SK-N-SH (cell line): ENCODE measurements at regions not wholly inside any gene's neighbourhood (a gene's known extent, or its start where the extent isn't known, plus 50 kb on each side); places are given as distances from the start of the nearest gene placed in this dataset.
"Not testable (repeated sequence)": the region's sequence is repeated elsewhere in the genome, so short reads cannot be mapped to it uniquely, and the experiment has no call there.

Source experiments
- CTCF ChIA-PET: fragments of 300-600, 350-600 bp; formaldehyde crosslinking; extraction: SDS; loops from one replicate; lab custom pipeline; 2021; lab: Yijun Ruan, JAX
- POLR2A ChIA-PET: fragments of 350-600 bp; sonication (Branson Sonifier 250); formaldehyde crosslinking; extraction: SDS; loops from one replicate; lab custom pipeline; 2020; ENCODE audit warnings: antibody characterized with exemption, inconsistent platforms; lab: Yijun Ruan, JAX
- DNase-seq: peaks from one replicate; pipeline ENCODE4 v3.0.0; 2012
- H2AFZ ChIP-seq: fragments of 200-600 bp; sonication (generic); 2 replicates; pipeline ENCODE4 v1.8.1; 2016; ENCODE audit warnings: antibody characterized with exemption, mild to moderate bottlenecking, low read depth
- H3F3A ChIP-seq: fragments of 200-600 bp; sonication (generic); replicated peaks from 2 replicates; pipeline ENCODE3; 2016; ENCODE audit warnings: antibody characterized with exemption, mild to moderate bottlenecking; ENCODE audit not compliant: insufficient read depth
- H3K27ac ChIP-seq, 2 experiments: fragments of 200-500 bp in 1 of 2; fragments of 200-600 bp in 1 of 2; sonication (Bioruptor generic) in 1 of 2; sonication (generic), shearing (Covaris generic) in 1 of 2; 2 replicates each; pipeline versions ENCODE4 v1.5.1 to v1.6.1; 2014 to 2016; ENCODE audit warnings: low read depth in 2 of 2, inconsistent platforms in 1 of 2, low read length in 1 of 2, mild to moderate bottlenecking in 1 of 2, mixed read lengths in 1 of 2
- H3K27me3 ChIP-seq: fragments of 200-600 bp; sonication (generic), shearing (Covaris generic); 2 replicates; pipeline ENCODE4 v1.6.1; 2016; ENCODE audit warnings: mixed run types; ENCODE audit not compliant: insufficient read depth
- H3K36me3 ChIP-seq, 2 experiments: fragments of 200-500 bp in 1 of 2; fragments of 200-600 bp in 1 of 2; sonication (Bioruptor generic) in 1 of 2; sonication (generic) in 1 of 2; replicated peaks in 1 of 2; 2 replicates each; pipeline versions ENCODE3 to v1.5.1; 2014 to 2016; ENCODE audit warnings: low read length in 1 of 2, mild to moderate bottlenecking in 1 of 2; ENCODE audit not compliant: insufficient read depth in 2 of 2, control insufficient read depth in 1 of 2
- H3K4me1 ChIP-seq, 2 experiments: fragments of 200-500 bp in 1 of 2; fragments of 200-600 bp in 1 of 2; sonication (Bioruptor generic) in 1 of 2; sonication (generic), shearing (Covaris generic) in 1 of 2; 2 replicates each; pipeline versions ENCODE4 v1.5.1 to v1.6.1; 2014 to 2016; ENCODE audit warnings: low read depth in 1 of 2, low read length in 1 of 2, mixed run types in 1 of 2; ENCODE audit not compliant: insufficient read depth in 2 of 2, control insufficient read depth in 1 of 2
- H3K4me2 ChIP-seq: fragments of 200-600 bp; sonication (generic), shearing (Covaris generic); 2 replicates; pipeline ENCODE4 v1.6.1; 2017; ENCODE audit warnings: mixed run types
- H3K4me3 ChIP-seq, 2 experiments: fragments of 200-500 bp in 1 of 2; fragments of 200-600 bp in 1 of 2; sonication (Bioruptor generic) in 1 of 2; sonication (generic), shearing (Covaris generic) in 1 of 2; 2 replicates each; pipeline versions ENCODE4 v1.5.1 to v1.8.1; 2014 to 2016; ENCODE audit warnings: low read depth in 2 of 2, inconsistent platforms in 1 of 2, low read length in 1 of 2, mild to moderate bottlenecking in 1 of 2, mixed read lengths in 1 of 2, moderate library complexity in 1 of 2
- H3K79me2 ChIP-seq: fragments of 200-600 bp; sonication (generic); 2 replicates; pipeline ENCODE4 v1.8.1; 2017; ENCODE audit warnings: mild to moderate bottlenecking; ENCODE audit not compliant: insufficient read depth
- H3K9ac ChIP-seq: fragments of 200-600 bp; sonication (generic); 2 replicates; pipeline ENCODE4 v1.6.1; 2017; ENCODE audit warnings: mixed run types
- H3K9me2 ChIP-seq: fragments of 200-600 bp; sonication (generic); 2 replicates; pipeline ENCODE4 v1.6.1; 2017; ENCODE audit warnings: mixed run types
- H3K9me3 ChIP-seq: fragments of 200-600 bp; sonication (generic); 2 replicates; pipeline ENCODE4 v1.6.1; 2017; ENCODE audit warnings: mixed run types, mild to moderate bottlenecking, moderate library complexity
- H4K20me1 ChIP-seq: fragments of 200-600 bp; sonication (generic); 2 replicates; pipeline ENCODE4 v1.6.1; 2017; ENCODE audit warnings: mild to moderate bottlenecking, mixed run types; ENCODE audit not compliant: insufficient read depth
- FOXM1 ChIP-seq: IDR thresholded peaks from 2 replicates; pipeline ENCODE4 v1.4.0; 2012; ENCODE audit warnings: low read depth, mild to moderate bottlenecking
- GABPA ChIP-seq: IDR thresholded peaks from 2 replicates; pipeline ENCODE4 v1.4.0; 2012; ENCODE audit warnings: low read depth, mild to moderate bottlenecking
- MEF2A ChIP-seq: IDR thresholded peaks from 2 replicates; pipeline ENCODE4 v1.4.0; 2012; ENCODE audit warnings: low read depth, borderline replicate concordance
- NRF1 ChIP-seq: IDR thresholded peaks from 2 replicates; pipeline ENCODE4 v1.6.1; 2012; ENCODE audit warnings: low read depth, mild to moderate bottlenecking, low read length
- RFX5 ChIP-seq: IDR thresholded peaks from 2 replicates; pipeline ENCODE4 v1.6.1; 2012; ENCODE audit warnings: mild to moderate bottlenecking, improper control_type of control experiment, low read length
- WGBS: methylation state at CpG from one replicate; pipeline ENCODE4 v1.1.6; 2017; ENCODE audit warnings: low lambda C conversion rate; 5-methylcytosine and 5-hydroxymethylcytosine counted together
- TF ChIP-seq, protein P1 (sequence below): fragments of 150-350 bp; IDR thresholded peaks from 2 replicates; pipeline ENCODE4 v1.6.1; 2017; ENCODE audit warnings: antibody characterized with exemption, low read length, low read depth, borderline replicate concordance
- TF ChIP-seq, protein P2 (sequence below): IDR thresholded peaks from 2 replicates; pipeline ENCODE4 v1.6.1; 2012; ENCODE audit warnings: mild to moderate bottlenecking, low read depth, low read length, moderate library complexity
- TF ChIP-seq, protein P3 (sequence below): IDR thresholded peaks from 2 replicates; pipeline ENCODE4 v1.4.0; 2012; ENCODE audit warnings: low read depth, borderline replicate concordance

DNA sequence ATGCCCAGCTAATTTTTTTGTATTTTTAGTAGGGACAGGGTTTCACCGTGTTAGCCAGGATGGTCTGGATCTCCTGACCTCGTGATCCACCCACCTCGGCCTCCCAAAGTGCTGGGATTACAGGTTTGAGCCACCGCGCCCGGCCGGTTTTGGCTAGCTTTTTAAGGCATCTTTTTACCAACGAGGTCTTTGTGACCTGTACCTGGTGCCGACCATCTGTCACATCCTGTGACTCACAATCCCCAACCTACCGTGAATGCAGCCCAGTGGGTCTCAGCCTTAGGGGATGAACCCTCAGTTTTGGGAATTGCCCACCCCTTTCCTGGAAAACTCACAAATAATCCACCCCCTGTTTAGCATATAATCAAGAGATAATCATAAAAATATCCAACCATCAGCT lies 607.4 kb upstream of the RBFOX1 start:
- H3F3A ChIP-seq, H3K27ac ChIP-seq, H3K36me3 ChIP-seq, H3K27me3 ChIP-seq, H3K4me3 ChIP-seq, H3K9me3 ChIP-seq, H4K20me1 ChIP-seq, CTCF ChIA-PET, DNase-seq, H3K4me2 ChIP-seq, H2AFZ ChIP-seq, H3K9me2 ChIP-seq, H3K9ac ChIP-seq, H3K4me1 ChIP-seq, POLR2A ChIA-PET, H3K79me2 ChIP-seq: not testable (repeated sequence)
- WGBS, result 49% methylated on average over 10 of the region's 10 CpGs

DNA sequence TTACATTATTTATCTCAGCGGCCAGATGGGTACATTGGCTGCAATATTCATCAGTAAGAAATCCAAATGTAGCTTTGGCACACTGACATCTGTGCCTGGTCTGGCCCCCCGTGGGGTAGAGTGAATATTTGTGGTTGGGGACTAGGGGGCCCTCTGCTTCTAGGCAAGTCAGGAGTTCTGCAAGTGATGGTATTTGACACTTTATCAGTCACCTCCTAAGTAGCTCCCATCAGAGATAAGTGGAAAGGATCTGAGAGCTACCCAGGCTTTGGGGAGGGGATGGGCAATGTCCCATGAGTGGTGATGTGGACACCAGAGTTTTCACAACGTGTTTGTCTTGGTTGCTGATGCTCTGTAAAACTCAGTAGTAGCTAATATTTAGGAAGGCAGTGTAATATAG lies 609.9 kb upstream of the RBFOX1 start:
- Histone ChIP-seq H3K27ac (no peak overlapping the region), H3K4me2 (no peak overlapping the region), H3K27me3 (no peaks in the 10 kb centered on the region), H3K36me3 (no peaks in the 10 kb centered on the region), H3K9me2 (no peaks in the 10 kb centered on the region), H2AFZ (no peak overlapping the region), H3K4me3 (no peak overlapping the region), H3F3A (no peaks in the 10 kb centered on the region), H3K79me2 (no peaks in the 10 kb centered on the region), H3K4me1 (no peaks in the 10 kb centered on the region), H3K9ac (no peak overlapping the region), H3K9me3 (no peaks in the 10 kb centered on the region), H4K20me1 (no peaks in the 10 kb centered on the region)
- ChIA-PET POLR2A (no interaction called here), CTCF (no interaction called here)
- no peak for DNase-seq
- WGBS, result 8% methylated on average over 3 of the region's 3 CpGs
- no peak for TF ChIP-seq NRF1
- no peak for TF ChIP-seq GABPA
- TF ChIP-seq, protein P1, sequence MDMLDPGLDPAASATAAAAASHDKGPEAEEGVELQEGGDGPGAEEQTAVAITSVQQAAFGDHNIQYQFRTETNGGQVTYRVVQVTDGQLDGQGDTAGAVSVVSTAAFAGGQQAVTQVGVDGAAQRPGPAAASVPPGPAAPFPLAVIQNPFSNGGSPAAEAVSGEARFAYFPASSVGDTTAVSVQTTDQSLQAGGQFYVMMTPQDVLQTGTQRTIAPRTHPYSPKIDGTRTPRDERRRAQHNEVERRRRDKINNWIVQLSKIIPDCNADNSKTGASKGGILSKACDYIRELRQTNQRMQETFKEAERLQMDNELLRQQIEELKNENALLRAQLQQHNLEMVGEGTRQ, result no peak
- TF ChIP-seq, protein P2, sequence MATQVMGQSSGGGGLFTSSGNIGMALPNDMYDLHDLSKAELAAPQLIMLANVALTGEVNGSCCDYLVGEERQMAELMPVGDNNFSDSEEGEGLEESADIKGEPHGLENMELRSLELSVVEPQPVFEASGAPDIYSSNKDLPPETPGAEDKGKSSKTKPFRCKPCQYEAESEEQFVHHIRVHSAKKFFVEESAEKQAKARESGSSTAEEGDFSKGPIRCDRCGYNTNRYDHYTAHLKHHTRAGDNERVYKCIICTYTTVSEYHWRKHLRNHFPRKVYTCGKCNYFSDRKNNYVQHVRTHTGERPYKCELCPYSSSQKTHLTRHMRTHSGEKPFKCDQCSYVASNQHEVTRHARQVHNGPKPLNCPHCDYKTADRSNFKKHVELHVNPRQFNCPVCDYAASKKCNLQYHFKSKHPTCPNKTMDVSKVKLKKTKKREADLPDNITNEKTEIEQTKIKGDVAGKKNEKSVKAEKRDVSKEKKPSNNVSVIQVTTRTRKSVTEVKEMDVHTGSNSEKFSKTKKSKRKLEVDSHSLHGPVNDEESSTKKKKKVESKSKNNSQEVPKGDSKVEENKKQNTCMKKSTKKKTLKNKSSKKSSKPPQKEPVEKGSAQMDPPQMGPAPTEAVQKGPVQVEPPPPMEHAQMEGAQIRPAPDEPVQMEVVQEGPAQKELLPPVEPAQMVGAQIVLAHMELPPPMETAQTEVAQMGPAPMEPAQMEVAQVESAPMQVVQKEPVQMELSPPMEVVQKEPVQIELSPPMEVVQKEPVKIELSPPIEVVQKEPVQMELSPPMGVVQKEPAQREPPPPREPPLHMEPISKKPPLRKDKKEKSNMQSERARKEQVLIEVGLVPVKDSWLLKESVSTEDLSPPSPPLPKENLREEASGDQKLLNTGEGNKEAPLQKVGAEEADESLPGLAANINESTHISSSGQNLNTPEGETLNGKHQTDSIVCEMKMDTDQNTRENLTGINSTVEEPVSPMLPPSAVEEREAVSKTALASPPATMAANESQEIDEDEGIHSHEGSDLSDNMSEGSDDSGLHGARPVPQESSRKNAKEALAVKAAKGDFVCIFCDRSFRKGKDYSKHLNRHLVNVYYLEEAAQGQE, result no peak
- TF ChIP-seq FOXM1, result no peak
- TF ChIP-seq RFX5, result no peak

DNA sequence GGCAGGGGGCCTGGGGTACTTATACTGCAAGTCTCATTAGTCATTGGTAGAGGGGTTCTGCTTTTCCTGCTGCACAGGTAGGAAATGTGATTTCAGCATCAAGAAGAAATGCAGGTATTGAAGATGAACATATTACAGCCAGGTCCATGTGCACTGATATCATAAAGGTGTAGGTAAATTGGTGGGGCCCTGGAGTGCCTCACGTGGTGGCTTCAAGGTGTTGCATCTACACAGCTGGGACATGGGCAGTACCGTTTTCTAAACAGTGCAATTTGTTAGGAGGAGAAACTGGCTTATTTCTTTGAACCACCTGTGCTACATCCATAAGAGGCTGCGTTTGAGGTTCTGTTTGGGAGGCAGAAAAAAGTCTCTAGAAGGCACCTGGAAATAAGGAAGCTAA lies 618.1 kb upstream of the RBFOX1 start:
- Histone ChIP-seq H2AFZ (no peak overlapping the region), H3K9me3 (no peaks in the 10 kb centered on the region), H3K36me3 (no peaks in the 10 kb centered on the region), H4K20me1 (no peaks in the 10 kb centered on the region), H3F3A (no peaks in the 10 kb centered on the region), H3K27me3 (no peaks in the 10 kb centered on the region), H3K4me3 (no peak overlapping the region), H3K4me2 (no peak overlapping the region), H3K27ac (no peak overlapping the region), H3K9ac (no peak overlapping the region), H3K4me1 (no peaks in the 10 kb centered on the region), H3K9me2 (no peaks in the 10 kb centered on the region)
- ChIA-PET POLR2A (no interaction called here), CTCF (interaction anchor here (0.9 kb wide), 1 partner anchor 32 kb away, joined by 3 read pairs; no protein-coding TSS in a partner anchor)
- DNase-seq, result no peak
- WGBS, result 2% methylated on average over 3 of the region's 3 CpGs
- TF ChIP-seq MEF2A, result no peak
- TF ChIP-seq, protein P3, sequence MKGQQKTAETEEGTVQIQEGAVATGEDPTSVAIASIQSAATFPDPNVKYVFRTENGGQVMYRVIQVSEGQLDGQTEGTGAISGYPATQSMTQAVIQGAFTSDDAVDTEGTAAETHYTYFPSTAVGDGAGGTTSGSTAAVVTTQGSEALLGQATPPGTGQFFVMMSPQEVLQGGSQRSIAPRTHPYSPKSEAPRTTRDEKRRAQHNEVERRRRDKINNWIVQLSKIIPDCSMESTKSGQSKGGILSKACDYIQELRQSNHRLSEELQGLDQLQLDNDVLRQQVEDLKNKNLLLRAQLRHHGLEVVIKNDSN, result no peak
- TF ChIP-seq, all 33 proteins: peak for 0
- H3K79me2 ChIP-seq, result no peaks in the 10 kb centered on the region
